HEK293 (cell line): ENCODE measurements at regions not wholly inside any gene's neighbourhood (a gene's known extent, or its start where the extent isn't known, plus 50 kb on each side); places are given as distances from the start of the nearest gene placed in this dataset.

Experiments used
- CTCF ChIA-PET: fragments of 350-600 bp; formaldehyde crosslinking; extraction: SDS; loops from one replicate; lab custom pipeline; 2021; ENCODE audit warnings: antibody characterized with exemption; lab: Yijun Ruan, JAX
- POLR2A ChIA-PET: fragments of 300-600 bp; formaldehyde crosslinking; extraction: SDS; loops from one replicate; lab custom pipeline; 2020; ENCODE audit warnings: antibody characterized with exemption, inconsistent platforms; lab: Yijun Ruan, JAX
- H3K27ac ChIP-seq: fragments of 200-500 bp; sonication (Bioruptor generic); 2 replicates; pipeline ENCODE4 v1.5.1; 2014; ENCODE audit warnings: low read depth, low read length, control low read depth, inconsistent platforms; ENCODE audit errors: extremely low read depth
- H3K36me3 ChIP-seq, 2 experiments: fragments of 200-500 bp in 1 of 2; sonication (Bioruptor generic) in 1 of 2; 1 replicate in 1 of 2; 2 replicates in 1 of 2; pipeline ENCODE4 v1.5.1; 2014 to 2017; ENCODE audit warnings: inconsistent platforms in 2 of 2, low read length in 2 of 2; ENCODE audit not compliant: control insufficient read depth in 2 of 2, insufficient read depth in 1 of 2
- H3K4me1 ChIP-seq: fragments of 200-500 bp; sonication (Bioruptor generic); 2 replicates; pipeline ENCODE4 v1.5.1; 2014; ENCODE audit warnings: mild to moderate bottlenecking, low read length, inconsistent platforms; ENCODE audit not compliant: control insufficient read depth, insufficient read depth
- H3K4me3 ChIP-seq: 2 replicates; pipeline ENCODE4 v1.5.1; 2011; ENCODE audit warnings: low read depth, mild to moderate bottlenecking, control low read depth, low read length, moderate library complexity
- H3K9me3 ChIP-seq: fragments of 200-500 bp; sonication (Bioruptor generic); 2 replicates; pipeline ENCODE4 v1.5.1; 2014; ENCODE audit warnings: low read depth, low read length, inconsistent platforms; ENCODE audit not compliant: control insufficient read depth, insufficient read depth
- HOXD13 ChIP-seq: sonication (generic); formaldehyde crosslinking; IDR thresholded peaks from 2 replicates; pipeline ENCODE4 v1.8.0; 2022; ENCODE audit warnings: missing genetic modification reagents, borderline replicate concordance
- SP3 ChIP-seq: fragments of 450-650 bp; formaldehyde crosslinking; IDR thresholded peaks from 2 replicates; pipeline ENCODE4 v1.5.1; 2016; ENCODE audit warnings: missing biosample characterization, missing genetic modification characterization
- ZBTB11 ChIP-seq: fragments of 450-650 bp; formaldehyde crosslinking; conservative IDR thresholded peaks from 2 replicates; pipeline ENCODE4 v1.5.1; 2016; ENCODE audit warnings: low read depth, missing biosample characterization, missing genetic modification characterization
- ZBTB21 ChIP-seq: fragments of 450-650 bp; formaldehyde crosslinking; IDR thresholded peaks from 2 replicates; pipeline ENCODE4 v1.5.1; 2017; ENCODE audit warnings: missing biosample characterization, missing genetic modification characterization
- ZBTB44 ChIP-seq: fragments of 450-650 bp; IDR thresholded peaks from 2 replicates; pipeline ENCODE4 v1.5.1; 2018; ENCODE audit warnings: missing biosample characterization, mild to moderate bottlenecking, missing genetic modification characterization
- ZNF138 ChIP-seq: fragments of 450-650 bp; formaldehyde crosslinking; IDR thresholded peaks from 2 replicates; pipeline ENCODE4 v1.5.1; 2016; ENCODE audit warnings: missing biosample characterization, missing genetic modification characterization, borderline replicate concordance
- ZNF19 ChIP-seq: fragments of 450-650 bp; formaldehyde crosslinking; IDR thresholded peaks from 2 replicates; pipeline ENCODE4; 2016; ENCODE audit warnings: missing biosample characterization, missing genetic modification characterization, low read depth
- ZNF23 ChIP-seq: fragments of 450-650 bp; formaldehyde crosslinking; IDR thresholded peaks from 2 replicates; pipeline ENCODE4 v1.5.1; 2016; ENCODE audit warnings: missing biosample characterization, missing genetic modification characterization, borderline replicate concordance
- ZNF561 ChIP-seq: fragments of 450-650 bp; IDR thresholded peaks from 2 replicates; pipeline ENCODE4 v1.5.1; 2018; ENCODE audit warnings: missing biosample characterization, missing genetic modification characterization, borderline replicate concordance
- ZNF626 ChIP-seq: fragments of 450-650 bp; sonication (Bioruptor Pico); formaldehyde crosslinking; IDR thresholded peaks from 2 replicates; pipeline ENCODE4 v1.5.1; 2018; ENCODE audit warnings: missing biosample characterization, missing genetic modification characterization, inconsistent platforms
- ZNF677 ChIP-seq: fragments of 450-650 bp; IDR thresholded peaks from 2 replicates; pipeline ENCODE4 v1.5.0; 2018; ENCODE audit warnings: missing biosample characterization, mild to moderate bottlenecking, missing genetic modification characterization, moderate library complexity
- ZNF701 ChIP-seq: fragments of 450-650 bp; formaldehyde crosslinking; IDR thresholded peaks from 2 replicates; pipeline ENCODE4 v1.5.1; 2016; ENCODE audit warnings: missing biosample characterization, missing genetic modification characterization
- ZSCAN16 ChIP-seq: fragments of 450-650 bp; formaldehyde crosslinking; IDR thresholded peaks from 2 replicates; pipeline ENCODE4 v1.5.1; 2016; ENCODE audit warnings: missing biosample characterization, missing genetic modification characterization
- ZSCAN5A ChIP-seq: fragments of 450-650 bp; formaldehyde crosslinking; IDR thresholded peaks from 2 replicates; pipeline ENCODE4 v1.5.1; 2016; ENCODE audit warnings: missing biosample characterization, missing genetic modification characterization
- TF ChIP-seq, protein P1 (sequence below): fragments of 450-650 bp; formaldehyde crosslinking; IDR thresholded peaks from 2 replicates; pipeline ENCODE4 v1.5.1; 2016; ENCODE audit warnings: missing biosample characterization, missing genetic modification characterization
- TF ChIP-seq, protein P2 (sequence below): fragments of 450-650 bp; formaldehyde crosslinking; optimal IDR thresholded peaks from 2 replicates; pipeline ENCODE3; 2016; ENCODE audit warnings: missing biosample characterization, mild to moderate bottlenecking, missing genetic modification characterization
- TF ChIP-seq, protein P3 (sequence below): fragments of 450-650 bp; formaldehyde crosslinking; IDR thresholded peaks from 2 replicates; pipeline ENCODE4 v1.5.1; 2016; ENCODE audit warnings: missing biosample characterization, missing genetic modification characterization, low read depth

- POLR2A ChIA-PET, result no interaction called here
- CTCF ChIA-PET, result no interaction called here
- Histone ChIP-seq H3K9me3 (no peaks in the 10 kb centered on the region), H3K4me3 (no peak overlapping the region), H3K27ac (no peak overlapping the region), H3K4me1 (no peaks in the 10 kb centered on the region), H3K36me3 (no peaks in the 10 kb centered on the region)
- TF ChIP-seq ZSCAN16 (tag by site-specific recombination), result no peak
- no peak for TF ChIP-seq ZSCAN5A (tag by site-specific recombination)
Observed at GRCh38 chr4:140316799-140317198, 56.6 kb upstream of the SCOC start.

- POLR2A ChIA-PET, result no interaction called here
- Histone ChIP-seq H3K27ac (no peak overlapping the region), H3K9me3 (no peaks in the 10 kb centered on the region)
- TF ChIP-seq ZBTB21 (tag by site-specific recombination), result no peak
- TF ChIP-seq ZNF138, result no peak
- no peak for TF ChIP-seq ZNF677 (tag by site-specific recombination)
- TF ChIP-seq, protein P1, sequence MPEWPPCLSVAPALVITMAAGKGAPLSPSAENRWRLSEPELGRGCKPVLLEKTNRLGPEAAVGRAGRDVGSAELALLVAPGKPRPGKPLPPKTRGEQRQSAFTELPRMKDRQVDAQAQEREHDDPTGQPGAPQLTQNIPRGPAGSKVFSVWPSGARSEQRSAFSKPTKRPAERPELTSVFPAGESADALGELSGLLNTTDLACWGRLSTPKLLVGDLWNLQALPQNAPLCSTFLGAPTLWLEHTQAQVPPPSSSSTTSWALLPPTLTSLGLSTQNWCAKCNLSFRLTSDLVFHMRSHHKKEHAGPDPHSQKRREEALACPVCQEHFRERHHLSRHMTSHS (tag by site-specific recombination), result no peak
- TF ChIP-seq HOXD13 (CRISPR knock-in tag), result no peak
- TF ChIP-seq ZNF19 (tag by site-specific recombination), result no peak
- TF ChIP-seq SP3 (tag by site-specific recombination), result no peak
- TF ChIP-seq ZBTB44, result no peak
- TF ChIP-seq ZNF23 (tag by site-specific recombination), result no peak
- no peak for TF ChIP-seq ZNF701
- TF ChIP-seq ZNF561, result no peak
- TF ChIP-seq ZBTB11, result no peak
- TF ChIP-seq, protein P2, sequence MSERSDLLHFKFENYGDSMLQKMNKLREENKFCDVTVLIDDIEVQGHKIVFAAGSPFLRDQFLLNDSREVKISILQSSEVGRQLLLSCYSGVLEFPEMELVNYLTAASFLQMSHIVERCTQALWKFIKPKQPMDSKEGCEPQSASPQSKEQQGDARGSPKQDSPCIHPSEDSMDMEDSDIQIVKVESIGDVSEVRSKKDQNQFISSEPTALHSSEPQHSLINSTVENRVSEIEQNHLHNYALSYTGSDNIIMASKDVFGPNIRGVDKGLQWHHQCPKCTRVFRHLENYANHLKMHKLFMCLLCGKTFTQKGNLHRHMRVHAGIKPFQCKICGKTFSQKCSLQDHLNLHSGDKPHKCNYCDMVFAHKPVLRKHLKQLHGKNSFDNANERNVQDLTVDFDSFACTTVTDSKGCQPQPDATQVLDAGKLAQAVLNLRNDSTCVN (tag by site-specific recombination), result no peak
- TF ChIP-seq ZNF626 (tag by site-specific recombination), result no peak
- TF ChIP-seq, protein P3, sequence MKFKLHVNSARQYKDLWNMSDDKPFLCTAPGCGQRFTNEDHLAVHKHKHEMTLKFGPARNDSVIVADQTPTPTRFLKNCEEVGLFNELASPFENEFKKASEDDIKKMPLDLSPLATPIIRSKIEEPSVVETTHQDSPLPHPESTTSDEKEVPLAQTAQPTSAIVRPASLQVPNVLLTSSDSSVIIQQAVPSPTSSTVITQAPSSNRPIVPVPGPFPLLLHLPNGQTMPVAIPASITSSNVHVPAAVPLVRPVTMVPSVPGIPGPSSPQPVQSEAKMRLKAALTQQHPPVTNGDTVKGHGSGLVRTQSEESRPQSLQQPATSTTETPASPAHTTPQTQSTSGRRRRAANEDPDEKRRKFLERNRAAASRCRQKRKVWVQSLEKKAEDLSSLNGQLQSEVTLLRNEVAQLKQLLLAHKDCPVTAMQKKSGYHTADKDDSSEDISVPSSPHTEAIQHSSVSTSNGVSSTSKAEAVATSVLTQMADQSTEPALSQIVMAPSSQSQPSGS (tag by site-specific recombination), result no peak
- TF ChIP-seq, all 188 proteins: peak for 0
- Histone ChIP-seq H3K36me3 (no peaks in the 10 kb centered on the region), H3K4me3 (no peak overlapping the region), H3K4me1 (no peaks in the 10 kb centered on the region)
- CTCF ChIA-PET, result no interaction called here
Observed at GRCh38 chr4:140315970-140316369, 57.5 kb upstream of the SCOC start.
